A673 (cell line): ENCODE measurements at regions not wholly inside any gene's neighbourhood (a gene's known extent, or its start where the extent isn't known, plus 50 kb on each side); places are given as distances from the start of the nearest gene placed in this dataset.

Experiments
- BruUV-seq: library from RNA; stranded (reverse); fragments of 400-500 nt; replicated peaks from 2 replicates; lab custom pipeline; 2021; lab: Mats Ljungman, UMichigan
- CTCF ChIA-PET: fragments of 300-600 bp; sonication (Branson Sonifier 250); formaldehyde crosslinking; loops from one replicate; lab custom pipeline; 2022; ENCODE audit warnings: antibody characterized with exemption; lab: Charles Lee
- POLR2A ChIA-PET: fragments of 300-600 bp; sonication (Branson Sonifier 250); formaldehyde crosslinking; loops from one replicate; lab custom pipeline; 2022; ENCODE audit warnings: antibody characterized with exemption; ENCODE audit not compliant: low non-redundant PET; lab: Charles Lee
- DNase-seq: peaks from one replicate; pipeline ENCODE4 v3.0.0-alpha.2; 2015; ENCODE audit warnings: low spot score
- H3K27ac ChIP-seq: fragments of 200-600 bp; sonication (generic); 2 replicates; pipeline ENCODE4 v1.5.1; 2016; ENCODE audit warnings: mixed run types, low read depth, mild to moderate bottlenecking, mixed read lengths, antibody characterized with exemption, low read length; ENCODE audit not compliant: poor library complexity, severe bottlenecking
- H3K27me3 ChIP-seq: fragments of 200-600 bp; sonication (generic); replicated peaks from 2 replicates; pipeline ENCODE4 v1.6.1; 2017; ENCODE audit warnings: mixed run types, low read depth, mild to moderate bottlenecking, mixed read lengths, antibody characterized with exemption, low read length; ENCODE audit not compliant: insufficient read depth, poor library complexity
- H3K36me3 ChIP-seq: fragments of 200-600 bp; sonication (generic); 2 replicates; pipeline ENCODE4 v1.6.1; 2016; ENCODE audit warnings: mixed run types, mild to moderate bottlenecking, mixed read lengths, antibody characterized with exemption, low read length; ENCODE audit not compliant: insufficient read depth, poor library complexity, severe bottlenecking
- H3K4me1 ChIP-seq: fragments of 200-600 bp; sonication (generic); 2 replicates; pipeline ENCODE4 v1.6.1; 2017; ENCODE audit warnings: mixed run types, mild to moderate bottlenecking, mixed read lengths, antibody characterized with exemption, low read length; ENCODE audit not compliant: insufficient read depth, poor library complexity, severe bottlenecking
- H3K4me3 ChIP-seq: fragments of 200-600 bp; sonication (generic); 2 replicates; pipeline ENCODE4 v1.5.1; 2016; ENCODE audit warnings: low read depth, mixed run types, mild to moderate bottlenecking, mixed read lengths, low read length; ENCODE audit not compliant: poor library complexity, severe bottlenecking
- H3K9me3 ChIP-seq: fragments of 200-600 bp; sonication (generic); 2 replicates; pipeline ENCODE4 v1.6.1; 2016; ENCODE audit warnings: mixed run types, low read depth, mild to moderate bottlenecking, mixed read lengths, antibody characterized with exemption, low read length; ENCODE audit not compliant: poor library complexity, severe bottlenecking
- EZH2 ChIP-seq: fragments of 200-600 bp; sonication (generic); IDR thresholded peaks from 2 replicates; pipeline ENCODE4 v1.6.1; 2017; ENCODE audit warnings: borderline replicate concordance, low read depth, mild to moderate bottlenecking, mixed read lengths, antibody characterized with exemption, low read length; ENCODE audit not compliant: poor library complexity, severe bottlenecking
- intact Hi-C: fragments of 100-400 bp; cut with micrococcal nuclease; formaldehyde crosslinking; loops from one replicate; pipeline ENCODE4 v1.10.0; 2022; ENCODE audit not compliant: unreplicated experiment
- TF ChIP-seq, protein P1 (sequence below): fragments of 300-800, 200-600 bp; sonication (generic); conservative IDR thresholded peaks from 2 replicates; pipeline ENCODE4 v1.5.1; 2017; ENCODE audit warnings: low read depth, mild to moderate bottlenecking, antibody characterized with exemption, low read length, moderate library complexity, mixed read lengths

DNA sequence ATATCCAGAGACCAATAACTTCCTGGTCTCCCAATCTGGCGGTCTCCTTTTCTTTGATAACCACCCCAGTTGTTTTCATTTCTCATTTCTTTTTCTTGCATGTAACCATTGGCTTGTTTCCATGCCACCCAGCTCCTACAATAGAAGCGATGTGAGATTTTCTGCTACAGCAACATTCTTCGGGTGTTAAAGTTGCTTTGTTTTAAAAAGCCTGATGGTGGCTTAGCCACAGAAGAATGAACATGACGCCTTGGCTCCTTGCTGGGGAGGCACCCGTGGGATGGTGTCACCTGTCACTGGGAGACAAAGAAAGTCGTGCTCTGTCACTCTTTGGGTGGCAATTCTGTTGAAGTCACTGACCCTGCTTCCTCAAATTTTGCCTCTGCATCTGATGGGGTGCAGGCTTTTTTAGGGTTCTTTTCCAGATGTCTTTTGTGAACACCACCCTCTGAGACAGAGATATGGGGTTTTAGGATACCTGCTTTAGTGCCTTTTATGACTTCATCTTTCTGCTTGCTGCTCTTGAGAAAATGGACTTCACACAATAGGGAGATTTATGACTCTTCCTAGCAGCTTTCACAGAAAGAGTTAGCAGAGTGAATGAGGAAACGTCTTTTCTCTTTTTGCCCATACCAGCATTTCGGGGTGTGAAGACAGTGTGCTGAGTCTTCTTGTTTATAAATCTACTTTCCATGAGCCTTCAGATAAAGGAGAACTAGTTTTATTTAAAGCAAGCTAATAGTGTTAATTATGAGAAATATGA, 265.3 kb upstream of the TBX3 start:
- Histone ChIP-seq H3K4me3 (no peak overlapping the region), H3K4me1 (no peaks in the 10 kb centered on the region), H3K27me3 (no peaks in the 10 kb centered on the region), H3K36me3 (no peaks in the 10 kb centered on the region), H3K9me3 (peaks cover 3% of the 10 kb centered on the region), H3K27ac (no peak overlapping the region)
- intact Hi-C loops = no loop called here
- ChIA-PET CTCF (interaction anchor here (0.6 kb wide), 1 partner anchor 1883 kb away, joined by 5 read pairs; no protein-coding TSS in a partner anchor), POLR2A (no interaction called here)
- no peak for DNase-seq
- TF ChIP-seq, protein P1, sequence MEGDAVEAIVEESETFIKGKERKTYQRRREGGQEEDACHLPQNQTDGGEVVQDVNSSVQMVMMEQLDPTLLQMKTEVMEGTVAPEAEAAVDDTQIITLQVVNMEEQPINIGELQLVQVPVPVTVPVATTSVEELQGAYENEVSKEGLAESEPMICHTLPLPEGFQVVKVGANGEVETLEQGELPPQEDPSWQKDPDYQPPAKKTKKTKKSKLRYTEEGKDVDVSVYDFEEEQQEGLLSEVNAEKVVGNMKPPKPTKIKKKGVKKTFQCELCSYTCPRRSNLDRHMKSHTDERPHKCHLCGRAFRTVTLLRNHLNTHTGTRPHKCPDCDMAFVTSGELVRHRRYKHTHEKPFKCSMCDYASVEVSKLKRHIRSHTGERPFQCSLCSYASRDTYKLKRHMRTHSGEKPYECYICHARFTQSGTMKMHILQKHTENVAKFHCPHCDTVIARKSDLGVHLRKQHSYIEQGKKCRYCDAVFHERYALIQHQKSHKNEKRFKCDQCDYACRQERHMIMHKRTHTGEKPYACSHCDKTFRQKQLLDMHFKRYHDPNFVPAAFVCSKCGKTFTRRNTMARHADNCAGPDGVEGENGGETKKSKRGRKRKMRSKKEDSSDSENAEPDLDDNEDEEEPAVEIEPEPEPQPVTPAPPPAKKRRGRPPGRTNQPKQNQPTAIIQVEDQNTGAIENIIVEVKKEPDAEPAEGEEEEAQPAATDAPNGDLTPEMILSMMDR = no peak
- no peak for TF ChIP-seq EZH2
- BruUV-seq = no TSS peak

DNA sequence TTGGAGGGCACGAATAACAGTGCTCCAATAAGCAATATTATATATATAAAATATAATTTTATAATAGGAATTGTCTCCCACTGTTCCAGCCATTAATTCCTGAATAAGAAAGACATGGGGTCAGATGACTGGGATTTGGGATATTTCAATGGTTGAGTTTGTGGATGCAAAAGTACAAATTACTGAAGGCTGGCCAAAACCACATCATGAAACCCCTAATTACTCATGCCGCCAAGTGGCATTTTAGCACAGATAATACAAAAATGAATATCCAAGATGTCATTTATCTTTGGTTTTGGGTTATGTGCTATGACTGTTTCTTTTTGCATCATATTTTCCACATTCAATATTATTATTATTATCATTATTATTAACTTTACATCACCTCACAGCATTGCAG, 261.4 kb upstream of the TBX3 start:
- Histone ChIP-seq H3K9me3 (peaks cover 8% of the 10 kb centered on the region), H3K4me3 (no peak overlapping the region), H3K27me3 (no peaks in the 10 kb centered on the region), H3K36me3 (no peaks in the 10 kb centered on the region), H3K27ac (no peak overlapping the region), H3K4me1 (no peaks in the 10 kb centered on the region)
- no peak for TF ChIP-seq EZH2
- TF ChIP-seq, protein P1 = no peak
- intact Hi-C loops = no loop called here
- BruUV-seq = no TSS peak
- CTCF ChIA-PET = no interaction called here
- DNase-seq = no peak
- POLR2A ChIA-PET = no interaction called here

DNA sequence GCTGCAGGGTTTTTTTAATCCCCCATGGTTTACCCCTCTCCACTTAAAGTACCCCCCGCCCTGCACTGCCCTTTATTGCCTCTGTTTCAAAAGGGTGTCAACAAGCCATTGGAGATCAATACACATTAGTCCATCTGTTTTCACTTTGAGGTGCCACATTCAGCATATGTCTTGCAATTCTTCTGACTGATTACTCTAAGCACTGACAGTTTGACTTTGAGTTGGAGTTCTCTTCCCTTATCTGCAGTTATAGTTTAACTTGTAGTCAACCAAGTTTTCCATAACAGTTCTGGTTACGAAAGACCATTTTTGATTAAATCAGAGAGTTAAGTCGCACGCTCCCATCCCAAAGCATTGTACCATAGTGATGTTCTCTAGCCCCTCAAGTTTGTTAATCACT, 260.8 kb upstream of the TBX3 start:
- Histone ChIP-seq H3K9me3 (peaks cover 14% of the 10 kb centered on the region), H3K4me3 (no peak overlapping the region), H3K36me3 (no peaks in the 10 kb centered on the region), H3K27ac (no peak overlapping the region), H3K27me3 (no peaks in the 10 kb centered on the region), H3K4me1 (no peaks in the 10 kb centered on the region)
- CTCF ChIA-PET = no interaction called here
- intact Hi-C loops = no loop called here
- POLR2A ChIA-PET = no interaction called here
- DNase-seq = no peak
- no TSS peak for BruUV-seq
- TF ChIP-seq, protein P1 = no peak
- no peak for TF ChIP-seq EZH2
